ENCODE measurements at regions not wholly inside any gene's neighbourhood (a gene's known extent, or its start where the extent isn't known, plus 50 kb on each side); places are given as distances from the start of the nearest gene placed in this dataset.

DNA sequence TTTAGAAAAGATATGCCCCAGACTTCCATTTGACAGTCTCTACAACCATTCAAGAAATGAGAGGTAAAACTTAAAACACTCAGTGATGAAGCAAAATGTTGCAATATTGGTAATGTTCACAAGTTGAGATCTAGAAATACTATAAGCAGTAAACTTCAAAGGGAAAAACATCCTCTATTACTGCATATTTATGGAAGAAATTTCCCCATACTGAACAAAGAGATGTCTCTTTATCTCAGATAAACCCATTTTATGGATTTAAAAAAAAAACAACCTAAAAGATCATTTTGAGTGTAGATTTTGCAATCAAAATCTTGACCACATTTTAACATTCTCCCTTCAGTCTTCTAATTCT lies 177.8 kb upstream of the TAB2 start:
- TF ChIP-seq EZH2 (IDR thresholded peaks at IDR 0.05; ENCODE audit: borderline replicate concordance), result no peak
- TF ChIP-seq, protein P1, sequence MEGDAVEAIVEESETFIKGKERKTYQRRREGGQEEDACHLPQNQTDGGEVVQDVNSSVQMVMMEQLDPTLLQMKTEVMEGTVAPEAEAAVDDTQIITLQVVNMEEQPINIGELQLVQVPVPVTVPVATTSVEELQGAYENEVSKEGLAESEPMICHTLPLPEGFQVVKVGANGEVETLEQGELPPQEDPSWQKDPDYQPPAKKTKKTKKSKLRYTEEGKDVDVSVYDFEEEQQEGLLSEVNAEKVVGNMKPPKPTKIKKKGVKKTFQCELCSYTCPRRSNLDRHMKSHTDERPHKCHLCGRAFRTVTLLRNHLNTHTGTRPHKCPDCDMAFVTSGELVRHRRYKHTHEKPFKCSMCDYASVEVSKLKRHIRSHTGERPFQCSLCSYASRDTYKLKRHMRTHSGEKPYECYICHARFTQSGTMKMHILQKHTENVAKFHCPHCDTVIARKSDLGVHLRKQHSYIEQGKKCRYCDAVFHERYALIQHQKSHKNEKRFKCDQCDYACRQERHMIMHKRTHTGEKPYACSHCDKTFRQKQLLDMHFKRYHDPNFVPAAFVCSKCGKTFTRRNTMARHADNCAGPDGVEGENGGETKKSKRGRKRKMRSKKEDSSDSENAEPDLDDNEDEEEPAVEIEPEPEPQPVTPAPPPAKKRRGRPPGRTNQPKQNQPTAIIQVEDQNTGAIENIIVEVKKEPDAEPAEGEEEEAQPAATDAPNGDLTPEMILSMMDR (IDR thresholded peaks at IDR 0.05; ENCODE audit: poor library complexity), result no peak

Measured in hepatocyte (in vitro differentiated cells).